MM.1S (cell line): ENCODE measurements at regions not wholly inside any gene's neighbourhood (a gene's known extent, or its start where the extent isn't known, plus 50 kb on each side); places are given as distances from the start of the nearest gene placed in this dataset.

ENCODE experiments used
- DNase-seq: peaks from one replicate; pipeline ENCODE4 v3.0.0-alpha.2; 2015
- H2AFZ ChIP-seq: fragments of 300-600 bp; sonication (generic); 2 replicates; pipeline ENCODE4 v1.6.0; 2016; ENCODE audit warnings: antibody characterized with exemption, low read length
- H3F3A ChIP-seq: fragments of 300-600 bp; sonication (generic); 2 replicates; pipeline ENCODE4 v1.6.1; 2016; ENCODE audit warnings: mild to moderate bottlenecking, antibody characterized with exemption, low read length, moderate library complexity, mixed read lengths; ENCODE audit not compliant: insufficient read depth
- H3K27ac ChIP-seq: fragments of 300-600 bp; sonication (generic); 2 replicates; pipeline ENCODE4 v1.5.1; 2016; ENCODE audit warnings: mild to moderate bottlenecking, low read length
- H3K27me3 ChIP-seq: fragments of 300-600 bp; sonication (generic); replicated peaks from 2 replicates; pipeline ENCODE4 v1.6.0; 2016; ENCODE audit warnings: low read length; ENCODE audit not compliant: insufficient read depth
- H3K36me3 ChIP-seq: fragments of 300-600 bp; sonication (generic); replicated peaks from 2 replicates; pipeline ENCODE4 v1.6.1; 2016; ENCODE audit warnings: mild to moderate bottlenecking, low read length, mixed read lengths; ENCODE audit not compliant: insufficient read depth
- H3K4me1 ChIP-seq: fragments of 300-600 bp; sonication (generic); 2 replicates; pipeline ENCODE4 v1.6.1; 2016; ENCODE audit warnings: low read length, mixed read lengths
- H3K4me2 ChIP-seq: fragments of 300-600 bp; sonication (generic); 2 replicates; pipeline ENCODE4 v1.6.0; 2016; ENCODE audit warnings: low read depth, low read length
- H3K4me3 ChIP-seq: fragments of 300-600 bp; sonication (generic); 2 replicates; pipeline ENCODE4 v1.5.1; 2016; ENCODE audit warnings: low read length, mixed read lengths
- H3K79me2 ChIP-seq: fragments of 300-600 bp; sonication (generic); 2 replicates; pipeline ENCODE4 v1.6.1; 2016; ENCODE audit warnings: mixed run types, low read length, mixed read lengths
- H3K9ac ChIP-seq: fragments of 300-600 bp; sonication (generic); 2 replicates; pipeline ENCODE4 v1.6.1; 2016; ENCODE audit warnings: low read length, mixed read lengths
- H3K9me2 ChIP-seq: fragments of 300-600 bp; sonication (generic); replicated peaks from 2 replicates; pipeline ENCODE4 v1.6.1; 2016; ENCODE audit warnings: mild to moderate bottlenecking, low read length, mixed read lengths; ENCODE audit not compliant: insufficient read depth
- H3K9me3 ChIP-seq: fragments of 300-600 bp; sonication (generic); replicated peaks from 2 replicates; pipeline ENCODE4 v1.6.1; 2016; ENCODE audit warnings: mild to moderate bottlenecking, low read length, mixed read lengths; ENCODE audit not compliant: insufficient read depth
- H4K20me1 ChIP-seq: fragments of 300-600 bp; sonication (generic); 2 replicates; pipeline ENCODE4 v1.6.1; 2016; ENCODE audit warnings: mild to moderate bottlenecking, low read length, moderate library complexity, mixed read lengths; ENCODE audit not compliant: insufficient read depth
- CTCF ChIP-seq: fragments of 300-600 bp; sonication (generic); IDR thresholded peaks from 2 replicates; pipeline ENCODE4 v1.5.1; 2016; ENCODE audit warnings: antibody characterized with exemption, low read length, mixed read lengths
- EZH2 ChIP-seq: fragments of 300-600 bp; sonication (generic); optimal IDR thresholded peaks from 2 replicates; pipeline ENCODE3; 2017; ENCODE audit warnings: low read depth, mild to moderate bottlenecking, antibody characterized with exemption, low read length, mixed read lengths
- EZH2phosphoT487 ChIP-seq: fragments of 300-600 bp; sonication (generic); IDR thresholded peaks from 2 replicates; pipeline ENCODE4 v1.6.1; 2018; ENCODE audit warnings: antibody characterized with exemption, low read length

GRCh38 chr4:138087066-138087719 is 155.0 kb downstream of the SLC7A11 start:
- TF ChIP-seq CTCF (no peak), EZH2phosphoT487 (no peak), EZH2 (no peak)
- H3K9me3 ChIP-seq: no peaks in the 10 kb centered on the region
- DNase-seq: peak; percentile 2
- no peak overlapping the region for H3K9ac ChIP-seq
- H3K4me1 ChIP-seq: no peaks in the 10 kb centered on the region
- no peak overlapping the region for H3K4me2 ChIP-seq
- no peaks in the 10 kb centered on the region for H3K9me2 ChIP-seq
- no peak overlapping the region for H3K27ac ChIP-seq
- H3K27me3 ChIP-seq: no peaks in the 10 kb centered on the region
- H3K79me2 ChIP-seq: no peaks in the 10 kb centered on the region
- no peak overlapping the region for H2AFZ ChIP-seq
- no peak overlapping the region for H3K4me3 ChIP-seq
- no peaks in the 10 kb centered on the region for H3F3A ChIP-seq
- no peaks in the 10 kb centered on the region for H3K36me3 ChIP-seq
- H4K20me1 ChIP-seq: no peaks in the 10 kb centered on the region

GRCh38 chr4:138086611-138087041 is 155.5 kb downstream of the SLC7A11 start:
- Histone ChIP-seq H3K27me3 (no peaks in the 10 kb centered on the region), H3K4me2 (no peak overlapping the region), H3K9ac (no peak overlapping the region), H3K4me3 (no peak overlapping the region), H3K36me3 (no peaks in the 10 kb centered on the region), H3K9me3 (no peaks in the 10 kb centered on the region), H3K4me1 (no peaks in the 10 kb centered on the region), H4K20me1 (no peaks in the 10 kb centered on the region), H3K79me2 (no peaks in the 10 kb centered on the region), H3K9me2 (no peaks in the 10 kb centered on the region), H3K27ac (no peak overlapping the region), H2AFZ (no peak overlapping the region), H3F3A (no peaks in the 10 kb centered on the region)
- DNase-seq: peak; percentile 1
- TF ChIP-seq EZH2phosphoT487 (no peak), CTCF (no peak), EZH2 (no peak)

GRCh38 chr4:138085736-138086305 is 156.3 kb downstream of the SLC7A11 start:
- no peaks in the 10 kb centered on the region for H3F3A ChIP-seq
- no peak for DNase-seq
- H3K9me3 ChIP-seq: no peaks in the 10 kb centered on the region
- no peaks in the 10 kb centered on the region for H3K9me2 ChIP-seq
- H3K9ac ChIP-seq: no peak overlapping the region
- no peak overlapping the region for H3K4me2 ChIP-seq
- TF ChIP-seq EZH2phosphoT487 (no peak), EZH2 (no peak), CTCF (no peak)
- no peaks in the 10 kb centered on the region for H3K36me3 ChIP-seq
- H3K27ac ChIP-seq: no peak overlapping the region
- no peak overlapping the region for H3K4me3 ChIP-seq
- H3K4me1 ChIP-seq: no peaks in the 10 kb centered on the region
- no peaks in the 10 kb centered on the region for H3K27me3 ChIP-seq
- H3K79me2 ChIP-seq: no peaks in the 10 kb centered on the region
- no peaks in the 10 kb centered on the region for H4K20me1 ChIP-seq
- H2AFZ ChIP-seq: no peak overlapping the region
